ENCODE measurements at regions not wholly inside any gene's neighbourhood (a gene's known extent, or its start where the extent isn't known, plus 50 kb on each side); places are given as distances from the start of the nearest gene placed in this dataset.

GRCh38 chr12:102539651-102540553 lies 59.5 kb upstream of the IGF1 start:
- Histone ChIP-seq H3K27me3 (replicated peaks; ENCODE audit: control insufficient read depth, insufficient read depth, low read length) (no peaks in the 10 kb centered on the region), H3K36me3 (ENCODE audit: control insufficient read depth, insufficient read depth, low read length) (no peaks in the 10 kb centered on the region), H3K4me3 (replicated peaks; ENCODE audit: low read depth, low read length) (no peak overlapping the region)
- DNase-seq (ENCODE audit: extremely low read depth, insufficient read length) = no peak
- no peak for TF ChIP-seq CTCF (IDR thresholded peaks at IDR 0.05; ENCODE audit: insufficient read depth, low read length, poor library complexity, severe bottlenecking)

DNA sequence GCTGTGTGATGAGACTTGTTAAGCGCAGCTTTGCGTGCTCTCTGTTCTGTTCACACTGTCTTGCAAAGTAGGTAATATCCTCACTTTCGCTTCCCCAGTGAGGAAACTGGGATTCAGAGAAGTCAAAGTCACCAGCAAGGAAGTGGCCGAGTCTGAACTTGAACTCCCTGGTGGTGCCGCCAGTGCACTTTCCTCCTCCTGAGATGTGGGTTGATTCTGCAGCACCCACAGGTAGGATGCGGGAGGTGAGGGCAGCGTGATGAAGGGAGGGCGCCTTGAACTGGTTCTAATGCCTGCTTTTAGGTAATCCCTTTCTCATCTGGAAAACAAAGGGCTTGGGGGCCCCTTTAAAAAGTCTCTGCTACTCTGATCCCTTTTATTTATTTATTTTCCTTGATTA lies 54.9 kb upstream of the IGF1 start:
- no peak for DNase-seq (ENCODE audit: extremely low read depth, insufficient read length)
- Histone ChIP-seq H3K27me3 (replicated peaks; ENCODE audit: control insufficient read depth, insufficient read depth, low read length) (no peaks in the 10 kb centered on the region), H3K4me3 (replicated peaks; ENCODE audit: low read depth, low read length) (no peak overlapping the region), H3K36me3 (ENCODE audit: control insufficient read depth, insufficient read depth, low read length) (no peaks in the 10 kb centered on the region)
- TF ChIP-seq CTCF (IDR thresholded peaks at IDR 0.05; ENCODE audit: insufficient read depth, low read length, poor library complexity, severe bottlenecking) = no peak

DNA sequence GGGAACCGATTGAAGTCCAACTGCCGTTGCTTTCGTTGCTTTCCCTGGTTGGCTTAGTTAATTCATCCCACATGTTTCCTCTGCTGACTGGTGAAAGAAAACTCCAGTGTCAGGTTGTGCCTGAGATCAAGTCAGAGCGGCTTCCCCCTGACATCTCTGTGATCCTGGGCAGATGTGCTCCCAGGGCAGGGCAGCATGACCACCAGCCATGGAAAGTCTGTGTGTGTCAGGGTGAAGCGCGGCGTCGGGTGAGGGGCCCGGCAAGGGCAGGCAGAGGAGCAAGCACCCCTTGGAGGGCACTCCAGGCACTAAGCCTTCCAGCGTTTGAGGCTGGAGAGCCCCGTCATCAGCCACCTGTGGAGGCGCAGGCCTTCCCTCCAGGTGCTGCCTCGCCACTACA lies 54.5 kb upstream of the IGF1 start:
- no peak for DNase-seq (ENCODE audit: extremely low read depth, insufficient read length)
- Histone ChIP-seq H3K27me3 (replicated peaks; ENCODE audit: control insufficient read depth, insufficient read depth, low read length) (no peaks in the 10 kb centered on the region), H3K4me3 (replicated peaks; ENCODE audit: low read depth, low read length) (no peak overlapping the region), H3K36me3 (ENCODE audit: control insufficient read depth, insufficient read depth, low read length) (no peaks in the 10 kb centered on the region)
- TF ChIP-seq CTCF (IDR thresholded peaks at IDR 0.05; ENCODE audit: insufficient read depth, low read length, poor library complexity, severe bottlenecking) = no peak

- TF ChIP-seq CTCF (IDR thresholded peaks at IDR 0.05; ENCODE audit: insufficient read depth, low read length, poor library complexity, severe bottlenecking) = no peak
- Histone ChIP-seq H3K36me3 (ENCODE audit: control insufficient read depth, insufficient read depth, low read length) (no peaks in the 10 kb centered on the region), H3K27me3 (replicated peaks; ENCODE audit: control insufficient read depth, insufficient read depth, low read length) (no peaks in the 10 kb centered on the region), H3K4me3 (replicated peaks; ENCODE audit: low read depth, low read length) (no peak overlapping the region)
- DNase-seq (ENCODE audit: extremely low read depth, insufficient read length) = no peak
Measured at GRCh38 chr12:102533483-102534215, 53.3 kb upstream of the IGF1 start.

Data from GM06990 (cell line).